HG03558 (cell line): ENCODE measurements at regions not wholly inside any gene's neighbourhood (a gene's known extent, or its start where the extent isn't known, plus 50 kb on each side); places are given as distances from the start of the nearest gene placed in this dataset.
"Not testable (repeated sequence)": the region's sequence is repeated elsewhere in the genome, so short reads cannot be mapped to it uniquely, and the experiment has no call there.

Experiments used
- ATAC-seq: cut with Tn5 transposase; IDR thresholded peaks from one replicate; pipeline ENCODE4 v1.9.1; 2021; ENCODE audit warnings: moderate number of reproducible peaks; ENCODE audit not compliant: unreplicated experiment; ENCODE audit errors: extremely low read depth

DNA sequence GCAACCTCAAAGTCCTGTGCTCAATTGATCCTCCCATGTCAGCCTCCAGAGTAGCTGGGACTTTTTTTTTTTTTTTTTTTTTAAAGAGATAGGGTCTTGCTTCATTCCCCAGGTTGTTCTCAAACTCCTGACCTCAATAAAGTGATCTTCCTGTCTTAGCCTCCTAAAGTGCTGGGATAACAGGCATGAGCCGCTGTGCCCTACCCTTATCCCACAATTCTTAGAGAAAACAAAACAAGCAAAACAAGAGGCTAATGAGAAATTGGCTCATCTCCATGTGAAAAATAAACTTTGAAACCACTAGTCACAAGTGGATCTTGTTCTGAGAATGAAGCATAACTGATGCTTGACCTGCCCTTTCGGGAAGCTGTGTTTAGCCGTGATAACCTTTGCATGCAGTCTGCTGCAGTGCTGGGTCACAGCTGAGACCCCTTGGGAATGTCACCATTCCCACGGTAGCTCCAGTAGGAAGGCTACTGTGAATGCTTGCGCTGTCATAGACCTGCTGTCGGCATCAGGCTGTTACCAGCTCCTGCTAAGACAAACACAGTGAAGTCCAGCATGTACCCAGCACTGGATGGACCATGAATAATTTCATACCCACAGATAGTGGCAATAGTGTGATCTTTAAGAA lies 290.7 kb upstream of the KIAA1217 start:
- ATAC-seq = no peak

DNA sequence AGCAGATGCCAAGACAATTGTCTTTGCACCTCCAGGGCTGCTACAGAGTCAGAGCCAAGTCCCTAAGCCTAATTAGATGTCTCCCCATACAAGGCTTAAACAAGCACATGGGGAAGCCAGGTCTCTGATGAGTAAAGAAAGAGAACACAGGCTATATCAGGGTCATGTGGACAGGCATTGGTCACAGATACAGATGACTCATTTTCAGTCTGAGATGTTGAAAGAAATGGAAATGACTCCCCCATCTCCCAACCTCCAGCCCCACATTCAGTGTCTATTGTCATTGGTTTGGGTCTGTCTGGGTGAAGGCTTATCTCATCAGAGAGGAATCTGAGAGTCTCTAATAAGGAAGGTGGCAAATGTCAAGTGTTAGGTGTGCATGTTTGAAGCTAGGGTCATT lies 290.1 kb upstream of the KIAA1217 start:
- ATAC-seq = no peak

DNA sequence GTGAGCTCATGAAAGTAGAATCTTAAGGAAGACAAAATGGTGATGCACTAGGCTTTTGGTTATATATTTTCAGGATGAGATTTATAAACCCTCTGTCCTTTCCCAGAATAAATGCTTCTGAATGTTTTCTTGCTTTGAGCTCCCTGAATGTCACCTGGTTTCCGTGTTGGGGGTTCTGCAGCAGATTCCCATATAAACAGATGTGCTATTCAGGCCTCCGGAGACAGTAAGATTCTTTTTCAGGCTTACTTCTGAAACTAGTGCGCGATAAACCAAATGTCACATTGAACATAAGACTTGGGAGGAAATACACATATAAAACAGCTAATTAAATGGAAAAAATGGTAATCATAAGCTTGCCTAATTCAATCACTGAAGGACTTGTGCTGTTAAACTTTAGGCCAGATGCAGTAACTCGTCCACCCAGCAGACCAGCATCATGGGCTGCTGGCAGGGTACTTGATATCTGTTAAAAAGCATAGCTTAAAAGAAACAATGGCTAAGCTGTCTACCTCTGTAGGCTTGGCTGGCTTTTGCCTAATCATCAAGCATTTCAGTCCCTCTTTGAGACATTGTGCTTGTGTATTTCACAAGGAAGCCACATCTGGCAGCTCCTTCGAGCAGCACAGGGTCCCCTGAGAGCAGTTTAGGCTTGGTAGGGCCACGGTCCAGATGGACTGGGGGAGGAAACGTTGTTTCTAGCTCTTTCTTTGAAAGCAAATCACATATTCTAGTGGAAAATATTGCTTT lies 281.2 kb upstream of the KIAA1217 start:
- ATAC-seq = no peak

DNA sequence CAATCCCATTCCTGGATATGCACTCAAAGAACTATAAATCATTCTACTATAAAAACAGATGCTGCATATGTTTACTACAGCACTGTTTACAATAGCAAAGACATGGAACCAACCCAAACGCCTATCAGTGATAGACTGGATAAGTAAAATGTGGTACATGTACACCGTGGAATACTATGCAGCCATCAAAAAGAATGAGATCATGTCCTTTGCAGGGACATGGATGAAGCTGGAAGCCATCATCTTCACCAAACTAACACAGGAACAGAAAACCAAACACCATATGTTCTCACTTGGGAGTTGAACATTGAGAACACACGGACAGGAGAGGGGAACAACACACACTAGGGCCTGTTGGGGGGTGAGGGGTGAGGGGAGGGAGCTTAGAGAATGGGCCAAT lies 274.9 kb upstream of the KIAA1217 start:
- not testable (repeated sequence) for ATAC-seq

DNA sequence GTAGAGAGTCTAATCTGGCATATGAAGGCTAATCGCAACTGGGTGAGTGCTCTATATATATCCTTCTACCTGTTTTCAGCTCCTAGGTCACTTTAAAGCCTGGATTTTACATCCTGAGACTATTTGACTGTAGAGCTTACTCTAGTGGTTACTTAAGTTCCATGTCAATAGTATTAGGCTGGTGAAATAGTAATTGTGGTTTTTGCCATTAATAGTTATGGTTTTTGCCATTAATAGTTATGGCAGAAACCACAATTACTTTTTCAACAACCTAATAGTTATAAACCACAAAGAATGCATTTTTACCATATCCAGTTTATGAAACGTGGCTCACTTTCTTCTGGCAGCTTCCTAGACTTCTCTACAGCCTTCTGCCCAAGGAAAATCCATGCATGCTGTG lies 263.1 kb upstream of the KIAA1217 start:
- no peak for ATAC-seq

DNA sequence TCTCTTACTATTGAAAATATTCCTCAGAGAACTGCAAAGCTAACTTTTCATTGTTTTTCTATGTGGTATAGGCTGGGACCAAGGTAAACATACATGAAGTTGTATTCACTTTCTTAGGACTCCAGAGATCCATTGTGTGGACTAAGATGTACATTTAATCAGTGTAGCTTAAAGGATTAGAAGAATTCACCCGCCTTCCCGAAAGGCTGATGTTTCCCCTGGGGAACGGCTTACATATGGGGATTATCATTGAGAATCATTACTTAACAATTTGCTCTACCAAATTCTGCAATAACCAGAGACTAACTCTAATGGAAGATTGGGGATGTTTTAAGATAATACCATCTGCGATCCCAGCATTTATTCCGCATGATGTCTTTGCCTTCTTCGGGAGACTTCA lies 257.1 kb upstream of the KIAA1217 start:
- ATAC-seq = no peak

DNA sequence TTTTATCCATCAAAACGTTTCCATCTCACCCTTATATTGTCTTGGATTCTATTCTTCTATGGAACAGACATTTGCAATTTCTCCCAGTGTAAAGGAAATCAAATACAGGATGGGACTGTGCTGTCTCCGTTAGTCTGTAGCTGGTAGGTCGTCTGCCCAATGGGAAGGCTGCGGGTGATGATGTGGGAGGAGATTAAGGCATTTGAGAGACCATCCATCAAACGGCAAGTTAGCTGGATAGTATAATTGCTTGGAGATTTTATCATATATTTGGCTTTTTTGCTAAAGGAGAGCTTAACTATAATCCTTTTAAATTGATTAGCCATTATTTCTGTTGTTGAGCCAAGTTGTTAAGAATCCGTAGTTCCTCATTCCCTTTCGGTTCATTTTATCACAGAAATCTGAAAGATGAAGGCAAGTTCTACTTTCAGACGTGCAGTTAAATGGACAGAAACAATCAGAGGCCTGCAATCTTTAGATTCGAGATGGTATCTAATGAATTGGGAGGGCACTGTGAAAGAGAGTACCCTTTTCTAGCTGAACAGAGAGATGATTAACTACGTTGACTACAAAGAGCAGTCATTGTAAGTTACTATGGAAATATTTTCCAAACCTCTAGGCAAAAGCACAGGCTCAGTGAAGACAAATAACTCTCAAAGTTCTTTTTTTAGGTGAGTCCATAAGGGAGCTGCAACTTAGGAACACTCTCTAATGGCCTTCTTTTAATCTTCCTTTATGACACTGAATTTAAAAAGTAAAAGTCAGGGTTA lies 253.3 kb upstream of the KIAA1217 start:
- no peak for ATAC-seq

DNA sequence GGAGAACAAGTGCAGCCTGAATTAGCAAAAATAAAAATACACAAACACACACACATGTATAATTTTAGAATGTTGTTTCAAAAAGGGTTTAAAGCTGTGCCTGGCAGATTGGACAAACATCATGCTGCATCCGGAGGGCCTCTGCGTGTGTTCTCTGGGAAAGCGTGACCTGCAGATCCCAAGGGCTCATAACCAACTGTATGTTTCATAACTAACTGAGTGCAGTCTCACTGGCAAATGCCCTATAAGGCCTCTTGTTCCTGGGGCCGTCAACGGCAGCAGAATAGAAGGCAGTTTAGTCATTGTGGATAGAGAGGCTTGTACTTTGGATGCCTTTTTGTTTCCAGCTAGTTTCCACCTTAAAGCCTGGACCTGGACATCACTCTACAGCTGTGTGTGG lies 243.8 kb upstream of the KIAA1217 start:
- no peak for ATAC-seq

DNA sequence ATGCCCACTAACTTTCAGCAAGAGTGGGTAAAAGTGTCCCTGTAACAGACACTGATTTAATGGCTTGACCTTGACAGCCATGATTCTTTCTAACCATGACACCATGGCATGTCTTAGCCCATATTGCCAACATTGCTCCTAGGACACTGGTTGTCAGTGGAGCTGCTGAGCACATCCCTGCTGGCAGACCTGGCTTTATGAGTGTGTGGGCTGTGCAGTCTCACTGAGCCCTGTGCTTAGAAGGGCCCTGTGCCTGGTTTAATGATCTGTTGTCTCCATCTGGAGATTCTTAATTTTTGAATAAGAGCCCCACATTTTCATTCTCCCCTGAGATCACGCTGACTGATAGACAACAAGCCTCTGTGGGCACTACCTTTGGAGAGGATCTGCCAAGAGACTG lies 243.1 kb upstream of the KIAA1217 start:
- ATAC-seq = no peak

DNA sequence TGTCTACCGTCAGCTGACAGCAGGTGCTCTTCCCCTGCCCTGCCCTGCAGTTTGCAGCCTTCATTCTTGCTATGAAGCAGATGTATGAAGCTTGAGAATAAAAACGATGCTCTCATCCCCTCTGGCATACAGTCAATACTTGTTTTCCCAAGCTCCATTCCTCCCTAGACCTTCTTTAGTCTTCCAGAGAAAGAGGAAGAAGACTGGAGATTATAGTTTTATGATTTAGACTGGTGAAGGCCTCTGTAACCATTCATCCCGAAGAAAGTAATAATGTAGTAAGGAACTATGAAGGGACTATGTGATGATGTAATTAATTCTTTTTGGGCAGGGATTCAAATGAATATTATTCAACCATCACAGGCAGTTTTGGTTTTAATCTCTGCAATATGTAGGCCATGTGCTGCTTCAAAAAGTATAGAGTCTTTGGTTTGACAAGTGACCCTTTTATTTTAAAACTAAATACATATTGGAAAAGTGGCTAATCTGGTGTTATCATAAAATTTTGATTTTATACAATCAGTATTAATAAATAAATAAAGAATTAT lies 242.4 kb upstream of the KIAA1217 start:
- no peak for ATAC-seq

DNA sequence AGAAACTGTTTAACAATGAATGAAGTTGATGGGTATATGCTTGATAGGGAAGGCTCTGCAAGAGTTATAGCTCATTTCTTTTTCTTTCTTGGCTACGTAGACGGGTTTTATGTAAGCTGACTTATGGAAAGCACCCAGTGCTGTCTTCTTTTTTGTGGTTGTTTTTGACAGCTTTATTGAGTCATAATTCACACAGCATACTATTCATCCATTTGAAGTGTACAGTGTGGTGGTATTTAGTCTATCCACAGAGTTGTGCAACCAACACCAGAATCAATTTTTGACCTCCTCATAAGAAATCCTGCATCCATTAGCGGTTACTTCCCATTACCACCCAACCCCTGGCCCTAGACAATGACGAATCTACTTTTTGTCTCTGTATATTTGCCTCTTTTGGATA lies 240.6 kb upstream of the KIAA1217 start:
- no peak for ATAC-seq

DNA sequence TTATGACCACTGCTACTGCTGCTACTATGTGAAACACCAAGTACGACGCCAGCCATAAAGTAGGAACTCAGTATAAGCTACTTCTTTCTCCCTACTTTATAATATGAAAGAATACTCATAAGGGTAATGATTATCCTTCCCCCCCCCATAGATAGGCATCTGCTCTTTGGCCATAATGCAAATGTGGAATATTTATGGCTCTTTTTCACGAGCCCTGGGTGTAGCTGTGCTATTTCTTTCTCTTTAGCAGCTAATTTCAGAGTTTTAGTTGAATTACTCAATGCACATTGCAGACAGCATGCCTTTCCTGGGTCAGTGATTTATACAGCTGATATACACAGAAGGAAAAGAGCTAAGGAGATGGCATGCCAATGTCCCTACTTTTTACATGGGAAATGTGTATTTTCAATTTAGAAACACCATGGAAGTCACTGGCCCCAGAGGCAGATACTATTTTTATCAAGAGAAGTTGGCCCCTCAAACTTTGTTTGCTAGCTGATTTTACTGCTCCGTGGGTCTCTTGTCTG lies 234.1 kb upstream of the KIAA1217 start:
- ATAC-seq = no peak

DNA sequence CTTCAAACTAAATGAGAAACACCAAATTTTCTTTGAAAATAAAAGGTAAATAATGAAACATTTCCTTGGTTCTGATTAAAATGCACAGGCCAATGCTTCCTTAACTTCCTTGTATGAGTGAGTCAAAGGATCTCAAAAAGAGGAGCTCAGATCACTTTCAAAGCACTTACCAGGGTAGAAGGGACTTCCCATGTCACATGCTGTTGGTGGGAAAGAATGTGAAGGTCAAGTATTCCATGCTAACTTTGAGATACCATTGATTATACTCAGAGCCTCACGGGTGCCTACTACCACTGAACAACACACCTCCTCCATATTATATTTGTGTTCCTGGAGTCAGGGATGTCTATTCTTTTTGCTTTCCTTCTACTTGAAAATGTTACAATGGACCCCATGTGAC lies 233.5 kb upstream of the KIAA1217 start:
- ATAC-seq = no peak

DNA sequence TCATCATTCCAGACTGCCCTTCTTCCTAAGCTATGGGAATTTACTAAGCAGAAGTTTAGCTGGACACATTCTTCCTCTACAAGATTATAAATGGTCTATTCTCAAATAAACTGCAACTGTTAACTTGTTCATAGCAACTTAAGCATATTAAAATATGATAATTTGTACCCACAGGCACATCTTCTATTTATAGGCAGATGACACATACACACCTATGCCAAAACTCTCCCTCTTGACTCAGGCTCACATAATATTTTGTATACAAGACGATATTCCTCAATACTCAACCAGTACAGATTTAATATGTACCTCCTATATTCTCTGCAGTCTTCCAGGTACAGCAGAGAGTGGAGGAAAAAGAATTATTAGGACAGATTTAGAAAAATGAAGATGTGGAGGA lies 232.7 kb upstream of the KIAA1217 start:
- no peak for ATAC-seq

DNA sequence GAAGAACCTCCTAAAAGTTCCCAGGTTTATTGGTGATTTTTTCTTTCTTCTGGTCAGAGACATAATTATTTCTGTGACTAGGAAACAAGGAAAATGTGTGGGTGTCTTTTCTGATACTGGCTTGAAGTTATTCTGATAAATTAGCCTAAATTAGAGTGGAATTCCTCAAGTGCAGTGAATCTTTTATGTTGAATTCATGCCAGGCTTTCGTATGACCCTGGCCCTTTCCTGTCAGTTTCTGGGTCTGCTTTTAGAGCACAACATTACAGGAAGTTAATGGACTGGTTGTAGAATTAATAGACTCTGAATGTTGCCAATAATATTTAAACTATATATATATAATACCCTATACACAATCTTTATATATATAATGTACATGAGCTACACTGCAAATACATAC lies 230.6 kb upstream of the KIAA1217 start:
- ATAC-seq = no peak

DNA sequence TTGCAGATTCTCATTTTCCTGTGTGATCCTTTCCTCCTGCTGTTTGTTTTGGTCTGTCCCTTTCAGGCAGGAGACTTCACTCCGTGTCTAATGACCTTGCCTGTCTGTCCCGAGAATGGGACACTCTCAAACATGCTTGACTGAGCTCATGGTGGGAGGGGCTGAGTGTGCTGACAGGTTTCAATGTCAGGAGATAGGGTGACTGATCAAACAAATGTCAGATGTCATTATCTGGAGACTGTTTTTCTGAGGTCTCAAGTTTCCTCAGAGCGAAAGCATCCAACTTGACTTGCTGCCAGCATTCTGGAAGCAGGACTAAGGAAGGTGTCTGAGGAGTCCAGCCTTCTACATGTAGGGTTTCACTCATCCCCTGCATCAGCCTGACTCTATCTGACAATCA lies 228.8 kb upstream of the KIAA1217 start:
- ATAC-seq = no peak

DNA sequence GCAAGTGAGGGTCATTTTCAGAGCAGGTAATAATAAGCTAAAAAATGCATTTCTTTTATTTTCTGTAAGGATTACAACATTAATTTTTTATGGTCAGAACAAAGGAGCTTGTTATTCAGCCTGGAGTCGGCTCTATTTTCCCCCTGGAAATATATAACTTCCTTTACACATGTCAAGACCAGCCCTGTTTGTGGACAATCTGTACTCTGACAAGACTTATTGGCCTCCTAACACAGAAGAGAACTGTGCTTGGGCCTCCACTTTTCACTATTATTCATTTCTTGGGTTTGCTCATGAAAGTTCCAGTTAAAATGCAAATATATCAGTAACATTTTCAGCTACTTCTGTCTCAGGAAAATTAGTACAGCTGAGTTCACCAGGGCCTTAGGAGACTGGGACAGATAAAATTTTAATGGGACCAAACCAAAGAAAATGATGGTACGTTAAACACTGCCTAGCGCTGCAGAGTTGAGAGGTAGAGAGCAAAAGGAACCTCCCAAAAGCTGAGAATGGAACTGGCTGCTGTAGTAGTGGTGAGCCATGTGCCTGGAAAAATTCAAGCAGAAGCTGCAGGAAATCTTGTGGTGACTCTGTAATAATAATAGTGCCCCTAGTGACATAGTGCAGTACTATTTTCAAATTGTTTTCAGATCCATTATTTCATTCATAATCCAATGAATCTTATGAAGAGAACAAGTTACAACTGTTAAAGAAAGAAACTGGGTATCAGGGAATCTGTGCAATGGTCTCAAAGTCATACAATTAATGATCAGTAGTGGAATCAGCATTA lies 227.2 kb upstream of the KIAA1217 start:
- ATAC-seq = no peak

DNA sequence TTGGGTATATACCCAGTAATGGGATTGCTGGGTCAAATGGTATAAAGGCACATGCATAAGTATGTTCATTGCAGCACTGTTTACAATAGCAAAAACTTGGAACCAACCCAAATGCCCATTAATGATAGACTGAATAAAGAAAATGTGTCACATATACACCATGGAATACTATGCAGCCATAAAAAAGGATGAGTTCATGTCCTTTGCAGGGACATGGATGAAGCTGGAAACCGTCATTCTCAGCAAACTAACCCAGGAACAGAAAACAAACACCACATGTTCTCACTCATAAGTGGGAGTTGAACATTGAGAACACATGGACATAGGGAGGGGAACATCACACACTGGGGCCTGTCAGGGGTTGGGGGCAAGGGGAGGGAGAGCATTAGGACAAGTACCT lies 224.5 kb upstream of the KIAA1217 start:
- ATAC-seq = not testable (repeated sequence)

DNA sequence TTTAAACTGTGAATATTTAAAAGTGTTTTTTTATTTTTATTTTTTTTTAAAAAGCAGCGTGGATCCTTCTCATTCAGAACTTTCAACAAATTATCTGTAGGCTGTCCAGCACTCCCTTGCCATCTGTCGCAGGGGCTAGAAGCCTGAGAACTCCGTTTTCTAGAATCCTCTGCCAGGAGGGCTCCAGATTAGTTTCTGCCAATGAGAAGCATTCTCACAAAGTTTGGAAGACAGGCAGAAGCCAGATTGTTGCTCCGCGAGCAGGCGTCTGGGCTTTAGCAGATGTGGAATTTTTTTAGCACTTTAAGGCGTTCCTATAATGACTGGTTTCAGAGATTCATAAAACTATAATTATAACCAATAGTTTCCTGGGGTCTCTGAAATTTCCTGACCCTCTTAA lies 220.9 kb upstream of the KIAA1217 start:
- ATAC-seq = no peak

DNA sequence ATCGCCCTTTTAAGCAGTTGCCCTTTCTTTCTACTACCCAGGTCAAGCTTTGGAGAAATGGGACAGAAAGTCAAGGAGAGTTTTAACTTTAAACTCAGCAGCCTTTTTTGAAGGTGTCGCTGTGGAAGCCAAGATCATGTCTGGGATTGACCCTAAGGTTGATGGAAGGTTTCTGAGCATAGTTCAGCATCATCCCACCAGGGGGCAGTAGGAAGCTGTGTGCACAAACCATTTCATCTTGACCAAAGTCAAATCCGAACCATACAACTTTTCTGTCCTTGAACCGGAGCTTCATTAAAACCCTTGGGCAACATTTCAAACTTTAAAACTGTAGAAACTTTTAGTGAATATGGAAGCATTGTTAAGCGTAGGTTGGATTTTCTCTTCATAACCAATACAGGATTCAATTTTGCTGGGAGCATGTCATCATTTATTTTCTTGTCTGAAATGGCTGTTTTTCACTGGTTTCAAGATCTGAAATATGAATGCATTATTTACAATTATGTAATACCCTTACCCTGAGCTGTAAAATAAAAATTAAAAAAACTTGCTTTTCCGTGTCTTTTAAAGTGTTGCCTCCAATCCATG lies 214.4 kb upstream of the KIAA1217 start:
- ATAC-seq = no peak
